COLO668 (cell line): ENCODE measurements at regions not wholly inside any gene's neighbourhood (a gene's known extent, or its start where the extent isn't known, plus 50 kb on each side); places are given as distances from the start of the nearest gene placed in this dataset.
"Not testable (repeated sequence)": the region's sequence is repeated elsewhere in the genome, so short reads cannot be mapped to it uniquely, and the experiment has no call there.

Source experiments
- DNase-seq: peaks from one replicate; lab custom pipeline; 2025; ENCODE audit not compliant: unreplicated experiment; lab: John Stamatoyannopoulos, UW

- DNase-seq, result not testable (repeated sequence)
Observed at GRCh38 chr2:111282162-111282561, 161.4 kb downstream of the BCL2L11 start.

GRCh38 chr2:111287646-111288568 lies 167.2 kb downstream of the BCL2L11 start:
- DNase-seq, result not testable (repeated sequence)

GRCh38 chr2:111290370-111290769 lies 169.7 kb downstream of the BCL2L11 start:
- DNase-seq, result not testable (repeated sequence)

GRCh38 chr2:111291566-111291965 lies 170.9 kb downstream of the BCL2L11 start:
- DNase-seq, result not testable (repeated sequence)

GRCh38 chr2:111292232-111292968 lies 171.7 kb downstream of the BCL2L11 start:
- DNase-seq, result not testable (repeated sequence)

- DNase-seq, result not testable (repeated sequence)
Observed at GRCh38 chr2:111294699-111295098, 174.0 kb downstream of the BCL2L11 start.

- not testable (repeated sequence) for DNase-seq
Observed at GRCh38 chr2:111296122-111296804, 175.5 kb downstream of the BCL2L11 start.

GRCh38 chr2:111297128-111297527 lies 176.4 kb downstream of the BCL2L11 start:
- DNase-seq, result not testable (repeated sequence)

- DNase-seq, result not testable (repeated sequence)
Observed at GRCh38 chr2:111298927-111299326, 178.2 kb downstream of the BCL2L11 start.

- DNase-seq, result not testable (repeated sequence)
Observed at GRCh38 chr2:111299635-111300034, 178.9 kb downstream of the BCL2L11 start.

- DNase-seq, result not testable (repeated sequence)
Observed at GRCh38 chr2:111301677-111302076, 181.0 kb downstream of the BCL2L11 start.

- not testable (repeated sequence) for DNase-seq
Observed at GRCh38 chr2:111302397-111303218, 181.9 kb downstream of the BCL2L11 start.

GRCh38 chr2:111307302-111307701 lies 186.6 kb downstream of the BCL2L11 start:
- DNase-seq, result not testable (repeated sequence)

- DNase-seq, result not testable (repeated sequence)
Observed at GRCh38 chr2:111309231-111310075, 188.7 kb downstream of the BCL2L11 start.

- not testable (repeated sequence) for DNase-seq
Observed at GRCh38 chr2:111310395-111310794, 189.7 kb downstream of the BCL2L11 start.

GRCh38 chr2:111311568-111311967 lies 190.9 kb downstream of the BCL2L11 start:
- not testable (repeated sequence) for DNase-seq

- DNase-seq, result not testable (repeated sequence)
Observed at GRCh38 chr2:111312897-111313607, 192.3 kb downstream of the BCL2L11 start.

GRCh38 chr2:111313711-111314110 lies 193.0 kb downstream of the BCL2L11 start:
- DNase-seq, result not testable (repeated sequence)
